Astrocyte (in vitro differentiated cells and primary cell): ENCODE measurements at regions not wholly inside any gene's neighbourhood (a gene's known extent, or its start where the extent isn't known, plus 50 kb on each side); places are given as distances from the start of the nearest gene placed in this dataset.

Experiments
- DNase-seq: peaks from one replicate; pipeline ENCODE4 v3.0.0-alpha.2; 2010; ENCODE audit warnings: low read depth
- FAIRE-seq: peaks from 2 replicates; lab custom pipeline; 2011; peaks lifted over from hg19 to GRCh38; lab: Jason Lieb, UNC
- H2AFZ ChIP-seq: 2 replicates; pipeline ENCODE4 v1.6.0; 2012; ENCODE audit warnings: low read depth, low read length, inconsistent platforms
- H3K27ac ChIP-seq: 2 replicates; pipeline ENCODE4 v1.5.1; 2011; ENCODE audit warnings: low read depth, low read length, inconsistent platforms
- H3K27me3 ChIP-seq: 2 replicates; pipeline ENCODE4 v1.6.0; 2011; ENCODE audit warnings: low read length, inconsistent platforms; ENCODE audit not compliant: insufficient read depth
- H3K36me3 ChIP-seq: 2 replicates; pipeline ENCODE4 v1.5.1; 2011; ENCODE audit warnings: low read length, inconsistent platforms; ENCODE audit not compliant: insufficient read depth
- H3K4me1 ChIP-seq: 2 replicates; pipeline ENCODE4 v1.5.1; 2011; ENCODE audit warnings: low read length, inconsistent platforms; ENCODE audit not compliant: insufficient read depth
- H3K4me2 ChIP-seq: 2 replicates; pipeline ENCODE4 v1.6.0; 2012; ENCODE audit warnings: low read length, inconsistent platforms
- H3K4me3 ChIP-seq: 2 replicates; pipeline ENCODE4 v1.5.1; 2011; ENCODE audit warnings: low read depth, mild to moderate bottlenecking, low read length, inconsistent platforms; ENCODE audit not compliant: insufficient read depth
- H3K79me2 ChIP-seq: 2 replicates; pipeline ENCODE4 v1.6.0; 2012; ENCODE audit warnings: mild to moderate bottlenecking, low read length, inconsistent platforms; ENCODE audit not compliant: insufficient read depth
- H3K9ac ChIP-seq: 2 replicates; pipeline ENCODE4 v1.6.0; 2012; ENCODE audit warnings: mild to moderate bottlenecking, low read length, inconsistent platforms
- H3K9me3 ChIP-seq: 2 replicates; pipeline ENCODE4 v1.5.1; 2012; ENCODE audit warnings: low read depth, mild to moderate bottlenecking, low read length, inconsistent platforms; ENCODE audit not compliant: insufficient read depth
- H4K20me1 ChIP-seq: 2 replicates; pipeline ENCODE4 v1.6.0; 2012; ENCODE audit warnings: low read length, inconsistent platforms; ENCODE audit not compliant: insufficient read depth
- H3K27ac Mint-ChIP-seq: one replicate; pipeline ENCODE4 v1.8.0; 2021; ENCODE audit warnings: mild to moderate bottlenecking, mixed read lengths; ENCODE audit not compliant: unreplicated experiment
- H3K27me3 Mint-ChIP-seq: one replicate; pipeline ENCODE4 v1.8.0; 2021; ENCODE audit warnings: low read depth, mixed read lengths; ENCODE audit not compliant: unreplicated experiment
- H3K36me3 Mint-ChIP-seq: one replicate; pipeline ENCODE4 v1.8.0; 2021; ENCODE audit warnings: low read depth, mixed read lengths; ENCODE audit not compliant: unreplicated experiment
- H3K4me1 Mint-ChIP-seq: one replicate; pipeline ENCODE4 v1.8.0; 2021; ENCODE audit warnings: low read depth, mixed read lengths; ENCODE audit not compliant: unreplicated experiment
- H3K4me3 Mint-ChIP-seq: one replicate; pipeline ENCODE4 v1.8.0; 2021; ENCODE audit warnings: mild to moderate bottlenecking, moderate library complexity, mixed read lengths; ENCODE audit not compliant: unreplicated experiment
- H3K9me3 Mint-ChIP-seq: one replicate; pipeline ENCODE4 v1.8.0; 2021; ENCODE audit warnings: mild to moderate bottlenecking, mixed read lengths; ENCODE audit not compliant: unreplicated experiment
- EZH2 ChIP-seq: IDR thresholded peaks from 2 replicates; pipeline ENCODE4 v1.6.1; 2012; ENCODE audit warnings: mild to moderate bottlenecking, low read length, inconsistent platforms; ENCODE audit not compliant: insufficient read depth
- TF ChIP-seq, protein P1 (sequence below): IDR thresholded peaks from 2 replicates; pipeline ENCODE4 v1.5.1; 2011; ENCODE audit warnings: low read depth, mild to moderate bottlenecking, inconsistent platforms, low read length, moderate library complexity; ENCODE audit not compliant: insufficient read depth

- Histone ChIP-seq H3K36me3 (no peaks in the 10 kb centered on the region), H3K4me2 (no peak overlapping the region), H3K4me1 (no peaks in the 10 kb centered on the region), H3K27ac (no peak overlapping the region), H3K79me2 (no peaks in the 10 kb centered on the region), H2AFZ (no peak overlapping the region), H3K27me3 (no peaks in the 10 kb centered on the region), H4K20me1 (no peaks in the 10 kb centered on the region), H3K4me3 (no peak overlapping the region), H3K9ac (no peak overlapping the region), H3K9me3 (peaks cover 14% of the 10 kb centered on the region)
- no peak for FAIRE-seq
- Mint-ChIP-seq H3K27ac (no peak overlapping the region), H3K27me3 (peaks cover 27% of the 10 kb centered on the region), H3K9me3 (peaks cover 3% of the 10 kb centered on the region), H3K36me3 (no peaks in the 10 kb centered on the region), H3K4me1 (no peaks in the 10 kb centered on the region), H3K4me3 (no peak overlapping the region)
- DNase-seq = no peak
- TF ChIP-seq, protein P1, sequence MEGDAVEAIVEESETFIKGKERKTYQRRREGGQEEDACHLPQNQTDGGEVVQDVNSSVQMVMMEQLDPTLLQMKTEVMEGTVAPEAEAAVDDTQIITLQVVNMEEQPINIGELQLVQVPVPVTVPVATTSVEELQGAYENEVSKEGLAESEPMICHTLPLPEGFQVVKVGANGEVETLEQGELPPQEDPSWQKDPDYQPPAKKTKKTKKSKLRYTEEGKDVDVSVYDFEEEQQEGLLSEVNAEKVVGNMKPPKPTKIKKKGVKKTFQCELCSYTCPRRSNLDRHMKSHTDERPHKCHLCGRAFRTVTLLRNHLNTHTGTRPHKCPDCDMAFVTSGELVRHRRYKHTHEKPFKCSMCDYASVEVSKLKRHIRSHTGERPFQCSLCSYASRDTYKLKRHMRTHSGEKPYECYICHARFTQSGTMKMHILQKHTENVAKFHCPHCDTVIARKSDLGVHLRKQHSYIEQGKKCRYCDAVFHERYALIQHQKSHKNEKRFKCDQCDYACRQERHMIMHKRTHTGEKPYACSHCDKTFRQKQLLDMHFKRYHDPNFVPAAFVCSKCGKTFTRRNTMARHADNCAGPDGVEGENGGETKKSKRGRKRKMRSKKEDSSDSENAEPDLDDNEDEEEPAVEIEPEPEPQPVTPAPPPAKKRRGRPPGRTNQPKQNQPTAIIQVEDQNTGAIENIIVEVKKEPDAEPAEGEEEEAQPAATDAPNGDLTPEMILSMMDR = no peak
- TF ChIP-seq EZH2 = no peak
Measured at GRCh38 chr22:48228468-48228867, 1466.0 kb downstream of the TBC1D22A start.

DNA sequence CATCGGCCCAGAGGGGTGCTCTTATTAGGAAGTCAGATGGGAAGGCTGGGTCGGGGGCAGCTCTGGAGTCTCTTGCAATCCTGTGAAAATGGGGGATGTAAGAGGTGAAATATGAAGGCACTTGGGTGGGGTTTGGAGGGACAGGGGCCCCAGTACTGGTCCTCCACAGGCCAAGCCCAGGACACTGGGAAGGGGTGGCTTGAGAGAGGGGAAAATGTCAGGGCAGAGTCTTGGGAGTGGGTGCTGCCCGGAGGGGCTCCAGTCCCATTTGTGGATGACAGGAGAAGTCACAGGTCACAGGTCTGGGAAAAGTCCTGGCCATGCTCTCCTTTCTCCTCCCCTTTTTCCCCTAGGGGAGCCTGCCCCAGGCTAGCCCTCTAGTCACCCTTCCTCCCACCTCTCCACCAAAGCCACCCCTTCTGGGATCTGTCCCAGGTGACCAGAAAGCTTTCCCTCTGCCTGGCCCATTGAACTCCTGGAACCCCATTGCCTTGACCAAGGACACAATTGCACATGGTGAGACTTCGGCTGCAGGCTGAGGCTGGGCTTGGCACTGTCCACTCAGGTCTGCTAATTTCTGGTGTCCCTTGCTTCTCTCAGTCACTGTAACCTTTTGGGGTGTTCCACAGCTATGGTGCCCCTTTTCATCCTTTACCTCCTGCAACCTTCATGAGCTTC is 1465.0 kb downstream of the TBC1D22A start:
- H2AFZ ChIP-seq = no peak overlapping the region
- no peak for TF ChIP-seq EZH2
- TF ChIP-seq, protein P1 = no peak
- no peak overlapping the region for H3K4me3 Mint-ChIP-seq
- H3K27ac ChIP-seq = no peak overlapping the region
- no peaks in the 10 kb centered on the region for H3K36me3 Mint-ChIP-seq
- H3K4me3 ChIP-seq = no peak overlapping the region
- H3K27me3 Mint-ChIP-seq = peaks cover 29% of the 10 kb centered on the region
- no peak overlapping the region for H3K9ac ChIP-seq
- no peak overlapping the region for H3K27ac Mint-ChIP-seq
- no peaks in the 10 kb centered on the region for H3K27me3 ChIP-seq
- DNase-seq (no peak), FAIRE-seq (no peak)
- no peaks in the 10 kb centered on the region for H3K79me2 ChIP-seq
- H3K9me3 ChIP-seq = peaks cover 21% of the 10 kb centered on the region
- no peaks in the 10 kb centered on the region for H4K20me1 ChIP-seq
- no peak overlapping the region for H3K4me2 ChIP-seq
- H3K4me1 ChIP-seq = no peaks in the 10 kb centered on the region
- peaks cover 3% of the 10 kb centered on the region for H3K9me3 Mint-ChIP-seq
- no peaks in the 10 kb centered on the region for H3K4me1 Mint-ChIP-seq
- H3K36me3 ChIP-seq = no peaks in the 10 kb centered on the region
